HEK293 (cell line): ENCODE measurements at regions not wholly inside any gene's neighbourhood (a gene's known extent, or its start where the extent isn't known, plus 50 kb on each side); places are given as distances from the start of the nearest gene placed in this dataset.

ENCODE experiments used
- CTCF ChIA-PET: fragments of 350-600 bp; formaldehyde crosslinking; extraction: SDS; loops from one replicate; lab custom pipeline; 2021; ENCODE audit warnings: antibody characterized with exemption; lab: Yijun Ruan, JAX
- POLR2A ChIA-PET: fragments of 300-600 bp; formaldehyde crosslinking; extraction: SDS; loops from one replicate; lab custom pipeline; 2020; ENCODE audit warnings: antibody characterized with exemption, inconsistent platforms; lab: Yijun Ruan, JAX
- H3K27ac ChIP-seq: fragments of 200-500 bp; sonication (Bioruptor generic); 2 replicates; pipeline ENCODE4 v1.5.1; 2014; ENCODE audit warnings: low read depth, low read length, control low read depth, inconsistent platforms; ENCODE audit errors: extremely low read depth
- H3K36me3 ChIP-seq, 2 experiments: fragments of 200-500 bp in 1 of 2; sonication (Bioruptor generic) in 1 of 2; 1 replicate in 1 of 2; 2 replicates in 1 of 2; pipeline ENCODE4 v1.5.1; 2014 to 2017; ENCODE audit warnings: inconsistent platforms in 2 of 2, low read length in 2 of 2; ENCODE audit not compliant: control insufficient read depth in 2 of 2, insufficient read depth in 1 of 2
- H3K4me1 ChIP-seq: fragments of 200-500 bp; sonication (Bioruptor generic); 2 replicates; pipeline ENCODE4 v1.5.1; 2014; ENCODE audit warnings: mild to moderate bottlenecking, low read length, inconsistent platforms; ENCODE audit not compliant: control insufficient read depth, insufficient read depth
- H3K4me3 ChIP-seq: 2 replicates; pipeline ENCODE4 v1.5.1; 2011; ENCODE audit warnings: low read depth, mild to moderate bottlenecking, control low read depth, low read length, moderate library complexity
- H3K9me3 ChIP-seq: fragments of 200-500 bp; sonication (Bioruptor generic); 2 replicates; pipeline ENCODE4 v1.5.1; 2014; ENCODE audit warnings: low read depth, low read length, inconsistent platforms; ENCODE audit not compliant: control insufficient read depth, insufficient read depth
- FEZF1 ChIP-seq: fragments of 450-650 bp; formaldehyde crosslinking; IDR thresholded peaks from 2 replicates; pipeline ENCODE4 v1.5.1; 2016; ENCODE audit warnings: missing biosample characterization, missing genetic modification characterization
- GLI4 ChIP-seq: fragments of 450-650 bp; formaldehyde crosslinking; IDR thresholded peaks from 2 replicates; pipeline ENCODE4 v1.5.1; 2016; ENCODE audit warnings: missing biosample characterization, missing genetic modification characterization
- KLF7 ChIP-seq: fragments of 450-650 bp; formaldehyde crosslinking; IDR thresholded peaks from 2 replicates; pipeline ENCODE4 v1.5.1; 2016; ENCODE audit warnings: missing biosample characterization, missing genetic modification characterization, borderline replicate concordance
- PRDM1 ChIP-seq: fragments of 450-650 bp; formaldehyde crosslinking; IDR thresholded peaks from 2 replicates; pipeline ENCODE4; 2016; ENCODE audit warnings: missing biosample characterization, missing genetic modification characterization
- ZNF174 ChIP-seq: fragments of 450-650 bp; formaldehyde crosslinking; IDR thresholded peaks from 2 replicates; pipeline ENCODE4 v1.5.0; 2017; ENCODE audit warnings: missing biosample characterization, mild to moderate bottlenecking, missing genetic modification characterization
- ZNF2 ChIP-seq: fragments of 450-650 bp; formaldehyde crosslinking; IDR thresholded peaks from 2 replicates; pipeline ENCODE4 v1.5.1; 2016; ENCODE audit warnings: missing biosample characterization, missing genetic modification characterization
- ZNF416 ChIP-seq: fragments of 450-650 bp; formaldehyde crosslinking; IDR thresholded peaks from 2 replicates; pipeline ENCODE4 v1.5.1; 2016; ENCODE audit warnings: missing biosample characterization, missing genetic modification characterization
- ZNF529 ChIP-seq: fragments of 450-650 bp; formaldehyde crosslinking; IDR thresholded peaks from 2 replicates; pipeline ENCODE4 v1.5.1; 2017; ENCODE audit warnings: missing genetic modification characterization, missing biosample characterization; ENCODE audit not compliant: insufficient replicate concordance
- ZNF555 ChIP-seq: fragments of 450-650 bp; formaldehyde crosslinking; conservative IDR thresholded peaks from 2 replicates; pipeline ENCODE4 v1.5.1; 2017; ENCODE audit warnings: missing biosample characterization, mild to moderate bottlenecking, missing genetic modification characterization, inconsistent platforms
- ZNF658 ChIP-seq: fragments of 450-650 bp; formaldehyde crosslinking; IDR thresholded peaks from 2 replicates; pipeline ENCODE4; 2016; ENCODE audit warnings: missing biosample characterization, missing genetic modification characterization
- ZNF664 ChIP-seq: fragments of 450-650 bp; formaldehyde crosslinking; IDR thresholded peaks from 2 replicates; pipeline ENCODE4 v1.5.1; 2016; ENCODE audit warnings: missing biosample characterization, missing genetic modification characterization
- ZNF701 ChIP-seq: fragments of 450-650 bp; formaldehyde crosslinking; IDR thresholded peaks from 2 replicates; pipeline ENCODE4 v1.5.1; 2016; ENCODE audit warnings: missing biosample characterization, missing genetic modification characterization
- ZNF777 ChIP-seq: fragments of 450-650 bp; formaldehyde crosslinking; IDR thresholded peaks from 2 replicates; pipeline ENCODE4 v1.5.1; 2017; ENCODE audit warnings: missing biosample characterization, missing genetic modification characterization, borderline replicate concordance
- ZSCAN16 ChIP-seq: fragments of 450-650 bp; formaldehyde crosslinking; IDR thresholded peaks from 2 replicates; pipeline ENCODE4 v1.5.1; 2016; ENCODE audit warnings: missing biosample characterization, missing genetic modification characterization
- TF ChIP-seq, protein P1 (sequence below): fragments of 450-650 bp; IDR thresholded peaks from 2 replicates; pipeline ENCODE4 v1.5.1; 2018; ENCODE audit warnings: missing biosample characterization, mild to moderate bottlenecking, missing genetic modification characterization
- TF ChIP-seq, protein P2 (sequence below): fragments of 450-650 bp; formaldehyde crosslinking; IDR thresholded peaks from 2 replicates; pipeline ENCODE4 v1.5.1; 2016; ENCODE audit warnings: missing biosample characterization, missing genetic modification characterization
- TF ChIP-seq, protein P3 (sequence below): fragments of 450-650 bp; formaldehyde crosslinking; IDR thresholded peaks from 2 replicates; pipeline ENCODE4 v1.5.1; 2016; ENCODE audit warnings: missing biosample characterization, missing genetic modification characterization
- TF ChIP-seq, protein P4 (sequence below): fragments of 450-650 bp; formaldehyde crosslinking; IDR thresholded peaks from 2 replicates; pipeline ENCODE4 v1.5.1; 2017; ENCODE audit warnings: missing biosample characterization, missing genetic modification characterization
- TF ChIP-seq, protein P5 (sequence below): fragments of 450-650 bp; formaldehyde crosslinking; IDR thresholded peaks from 2 replicates; pipeline ENCODE4 v1.5.1; 2016; ENCODE audit warnings: missing biosample characterization, missing genetic modification characterization
- TF ChIP-seq, protein P6 (sequence below): fragments of 450-650 bp; formaldehyde crosslinking; IDR thresholded peaks from 2 replicates; pipeline ENCODE4 v1.5.1; 2016; ENCODE audit warnings: missing biosample characterization, missing genetic modification characterization

DNA sequence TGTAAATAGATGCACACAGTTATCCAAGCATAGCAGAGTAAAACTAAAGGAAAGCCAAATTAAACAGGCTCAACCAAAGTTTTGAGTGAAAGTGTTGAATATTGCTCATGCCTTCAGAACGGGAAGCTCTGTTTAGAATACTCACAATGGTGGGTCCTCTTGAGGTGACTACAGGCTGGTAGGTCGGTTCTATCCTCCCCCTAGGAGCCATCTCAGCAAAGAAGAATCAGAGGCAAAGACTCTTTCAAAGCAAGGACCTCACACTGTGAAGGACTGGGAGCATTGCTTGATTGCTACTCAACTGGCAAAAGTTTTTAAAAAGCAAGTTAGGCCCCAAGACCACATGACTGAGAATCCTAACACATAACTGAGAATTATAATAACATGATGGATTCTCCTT is 88.4 kb upstream of the JAG1 start (continued):
- TF ChIP-seq ZNF174 (tag by site-specific recombination), result no peak

DNA sequence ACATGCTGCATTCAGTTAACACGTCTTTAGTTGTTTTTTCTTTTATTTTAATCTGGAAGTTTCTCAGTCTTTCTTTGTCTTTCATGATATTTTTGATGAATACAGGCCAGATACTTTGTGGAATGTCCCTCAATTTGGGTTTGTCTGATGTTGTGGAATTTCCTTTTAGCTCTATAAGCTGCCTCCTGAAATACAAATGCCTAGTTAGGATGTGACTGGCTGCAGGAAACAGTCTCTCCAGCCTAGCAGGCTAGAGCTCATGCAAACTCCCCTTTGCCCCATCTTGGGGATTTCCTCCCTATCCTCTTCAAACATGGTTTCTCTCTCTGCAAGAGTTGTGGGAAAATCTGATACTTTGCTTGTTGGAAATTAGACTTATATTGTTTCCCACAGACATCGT is 89.3 kb upstream of the JAG1 start:
- CTCF ChIA-PET, result no interaction called here
- Histone ChIP-seq H3K36me3 (no peaks in the 10 kb centered on the region), H3K9me3 (no peaks in the 10 kb centered on the region), H3K4me3 (no peak overlapping the region), H3K4me1 (peaks cover 5% of the 10 kb centered on the region; the same call in 1 of the 2 replicates), H3K27ac (no peak overlapping the region)
- TF ChIP-seq ZNF701 (tag by site-specific recombination), result no peak
- TF ChIP-seq, protein P1, sequence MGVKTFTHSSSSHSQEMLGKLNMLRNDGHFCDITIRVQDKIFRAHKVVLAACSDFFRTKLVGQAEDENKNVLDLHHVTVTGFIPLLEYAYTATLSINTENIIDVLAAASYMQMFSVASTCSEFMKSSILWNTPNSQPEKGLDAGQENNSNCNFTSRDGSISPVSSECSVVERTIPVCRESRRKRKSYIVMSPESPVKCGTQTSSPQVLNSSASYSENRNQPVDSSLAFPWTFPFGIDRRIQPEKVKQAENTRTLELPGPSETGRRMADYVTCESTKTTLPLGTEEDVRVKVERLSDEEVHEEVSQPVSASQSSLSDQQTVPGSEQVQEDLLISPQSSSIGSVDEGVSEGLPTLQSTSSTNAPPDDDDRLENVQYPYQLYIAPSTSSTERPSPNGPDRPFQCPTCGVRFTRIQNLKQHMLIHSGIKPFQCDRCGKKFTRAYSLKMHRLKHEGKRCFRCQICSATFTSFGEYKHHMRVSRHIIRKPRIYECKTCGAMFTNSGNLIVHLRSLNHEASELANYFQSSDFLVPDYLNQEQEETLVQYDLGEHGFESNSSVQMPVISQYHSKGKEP (tag by site-specific recombination), result no peak
- TF ChIP-seq ZNF2 (tag by site-specific recombination), result no peak
- TF ChIP-seq, protein P2, sequence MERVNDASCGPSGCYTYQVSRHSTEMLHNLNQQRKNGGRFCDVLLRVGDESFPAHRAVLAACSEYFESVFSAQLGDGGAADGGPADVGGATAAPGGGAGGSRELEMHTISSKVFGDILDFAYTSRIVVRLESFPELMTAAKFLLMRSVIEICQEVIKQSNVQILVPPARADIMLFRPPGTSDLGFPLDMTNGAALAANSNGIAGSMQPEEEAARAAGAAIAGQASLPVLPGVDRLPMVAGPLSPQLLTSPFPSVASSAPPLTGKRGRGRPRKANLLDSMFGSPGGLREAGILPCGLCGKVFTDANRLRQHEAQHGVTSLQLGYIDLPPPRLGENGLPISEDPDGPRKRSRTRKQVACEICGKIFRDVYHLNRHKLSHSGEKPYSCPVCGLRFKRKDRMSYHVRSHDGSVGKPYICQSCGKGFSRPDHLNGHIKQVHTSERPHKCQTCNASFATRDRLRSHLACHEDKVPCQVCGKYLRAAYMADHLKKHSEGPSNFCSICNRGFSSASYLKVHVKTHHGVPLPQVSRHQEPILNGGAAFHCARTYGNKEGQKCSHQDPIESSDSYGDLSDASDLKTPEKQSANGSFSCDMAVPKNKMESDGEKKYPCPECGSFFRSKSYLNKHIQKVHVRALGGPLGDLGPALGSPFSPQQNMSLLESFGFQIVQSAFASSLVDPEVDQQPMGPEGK (tag by site-specific recombination), result no peak
- no peak for TF ChIP-seq KLF7
- TF ChIP-seq ZNF664 (tag by site-specific recombination), result no peak
- no peak for TF ChIP-seq ZSCAN16 (tag by site-specific recombination)
- TF ChIP-seq, protein P3, sequence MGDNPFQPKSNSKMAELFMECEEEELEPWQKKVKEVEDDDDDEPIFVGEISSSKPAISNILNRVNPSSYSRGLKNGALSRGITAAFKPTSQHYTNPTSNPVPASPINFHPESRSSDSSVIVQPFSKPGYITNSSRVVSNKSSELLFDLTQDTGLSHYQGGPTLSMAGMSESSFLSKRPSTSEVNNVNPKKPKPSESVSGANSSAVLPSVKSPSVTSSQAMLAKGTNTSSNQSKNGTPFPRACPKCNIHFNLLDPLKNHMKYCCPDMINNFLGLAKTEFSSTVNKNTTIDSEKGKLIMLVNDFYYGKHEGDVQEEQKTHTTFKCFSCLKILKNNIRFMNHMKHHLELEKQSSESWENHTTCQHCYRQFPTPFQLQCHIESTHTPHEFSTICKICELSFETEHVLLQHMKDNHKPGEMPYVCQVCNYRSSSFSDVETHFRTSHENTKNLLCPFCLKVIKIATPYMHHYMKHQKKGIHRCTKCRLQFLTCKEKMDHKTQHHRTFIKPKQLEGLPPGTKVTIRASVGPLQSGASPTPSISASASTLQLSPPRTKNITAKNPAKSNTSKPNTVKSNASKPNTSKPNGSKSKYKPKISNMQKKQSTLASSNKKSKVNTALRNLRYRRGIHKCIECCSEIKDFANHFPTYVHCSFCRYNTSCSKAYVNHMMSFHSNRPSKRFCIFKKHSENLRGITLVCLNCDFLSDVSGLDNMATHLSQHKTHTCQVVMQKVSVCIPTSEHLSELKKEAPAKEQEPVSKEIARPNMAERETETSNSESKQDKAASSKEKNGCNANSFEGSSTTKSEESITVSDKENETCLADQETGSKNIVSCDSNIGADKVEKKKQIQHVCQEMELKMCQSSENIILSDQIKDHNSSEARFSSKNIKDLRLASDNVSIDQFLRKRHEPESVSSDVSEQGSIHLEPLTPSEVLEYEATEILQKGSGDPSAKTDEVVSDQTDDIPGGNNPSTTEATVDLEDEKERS (tag by site-specific recombination), result no peak
- POLR2A ChIA-PET, result no interaction called here

DNA sequence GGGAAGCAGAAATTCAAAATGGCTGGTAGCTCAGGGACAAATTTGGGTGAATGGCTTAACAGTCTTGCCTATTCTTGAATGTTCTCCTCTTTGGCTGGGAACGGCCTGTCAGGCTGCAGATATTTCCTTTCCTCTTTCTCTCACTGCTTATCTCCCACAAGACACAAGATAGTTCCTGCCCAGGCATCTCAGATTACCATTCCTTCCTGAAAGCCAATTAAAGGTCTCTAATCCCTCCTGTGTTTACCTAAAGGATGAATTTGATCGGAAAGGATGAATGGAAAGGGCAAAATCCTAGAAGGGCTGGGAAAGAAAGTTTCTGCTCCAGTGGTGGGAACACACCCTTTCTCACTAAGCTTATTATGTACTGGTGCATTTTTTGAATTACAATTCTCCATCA is 95.9 kb upstream of the JAG1 start:
- no peak overlapping the region; the same call in 1 of the 2 replicates for H3K27ac ChIP-seq
- H3K36me3 ChIP-seq, result no peaks in the 10 kb centered on the region
- POLR2A ChIA-PET, result interaction anchor here (1.3 kb wide), 1 partner anchor 96 kb away, joined by 5 read pairs; the partner anchor contains the start of gene JAG1
- H3K4me3 ChIP-seq, result no peak overlapping the region
- peaks cover 3% of the 10 kb centered on the region for H3K4me1 ChIP-seq
- TF ChIP-seq ZNF777 (tag by site-specific recombination) (no peak), PRDM1 (tag by site-specific recombination) (0 out of 2 replicates have a peak, but pooled peaks have one; percentile 19), ZNF555 (tag by site-specific recombination) (no peak), ZNF658 (no peak), ZNF529 (tag by site-specific recombination) (no peak), ZNF416 (tag by site-specific recombination) (no peak), FEZF1 (tag by site-specific recombination) (peak; percentile 67), GLI4 (tag by site-specific recombination) (no peak)
- TF ChIP-seq, protein P4, sequence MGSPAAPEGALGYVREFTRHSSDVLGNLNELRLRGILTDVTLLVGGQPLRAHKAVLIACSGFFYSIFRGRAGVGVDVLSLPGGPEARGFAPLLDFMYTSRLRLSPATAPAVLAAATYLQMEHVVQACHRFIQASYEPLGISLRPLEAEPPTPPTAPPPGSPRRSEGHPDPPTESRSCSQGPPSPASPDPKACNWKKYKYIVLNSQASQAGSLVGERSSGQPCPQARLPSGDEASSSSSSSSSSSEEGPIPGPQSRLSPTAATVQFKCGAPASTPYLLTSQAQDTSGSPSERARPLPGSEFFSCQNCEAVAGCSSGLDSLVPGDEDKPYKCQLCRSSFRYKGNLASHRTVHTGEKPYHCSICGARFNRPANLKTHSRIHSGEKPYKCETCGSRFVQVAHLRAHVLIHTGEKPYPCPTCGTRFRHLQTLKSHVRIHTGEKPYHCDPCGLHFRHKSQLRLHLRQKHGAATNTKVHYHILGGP (tag by site-specific recombination), result no peak
- TF ChIP-seq, protein P5, sequence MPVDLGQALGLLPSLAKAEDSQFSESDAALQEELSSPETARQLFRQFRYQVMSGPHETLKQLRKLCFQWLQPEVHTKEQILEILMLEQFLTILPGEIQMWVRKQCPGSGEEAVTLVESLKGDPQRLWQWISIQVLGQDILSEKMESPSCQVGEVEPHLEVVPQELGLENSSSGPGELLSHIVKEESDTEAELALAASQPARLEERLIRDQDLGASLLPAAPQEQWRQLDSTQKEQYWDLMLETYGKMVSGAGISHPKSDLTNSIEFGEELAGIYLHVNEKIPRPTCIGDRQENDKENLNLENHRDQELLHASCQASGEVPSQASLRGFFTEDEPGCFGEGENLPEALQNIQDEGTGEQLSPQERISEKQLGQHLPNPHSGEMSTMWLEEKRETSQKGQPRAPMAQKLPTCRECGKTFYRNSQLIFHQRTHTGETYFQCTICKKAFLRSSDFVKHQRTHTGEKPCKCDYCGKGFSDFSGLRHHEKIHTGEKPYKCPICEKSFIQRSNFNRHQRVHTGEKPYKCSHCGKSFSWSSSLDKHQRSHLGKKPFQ (tag by site-specific recombination), result peak; percentile 80
- TF ChIP-seq, protein P6, sequence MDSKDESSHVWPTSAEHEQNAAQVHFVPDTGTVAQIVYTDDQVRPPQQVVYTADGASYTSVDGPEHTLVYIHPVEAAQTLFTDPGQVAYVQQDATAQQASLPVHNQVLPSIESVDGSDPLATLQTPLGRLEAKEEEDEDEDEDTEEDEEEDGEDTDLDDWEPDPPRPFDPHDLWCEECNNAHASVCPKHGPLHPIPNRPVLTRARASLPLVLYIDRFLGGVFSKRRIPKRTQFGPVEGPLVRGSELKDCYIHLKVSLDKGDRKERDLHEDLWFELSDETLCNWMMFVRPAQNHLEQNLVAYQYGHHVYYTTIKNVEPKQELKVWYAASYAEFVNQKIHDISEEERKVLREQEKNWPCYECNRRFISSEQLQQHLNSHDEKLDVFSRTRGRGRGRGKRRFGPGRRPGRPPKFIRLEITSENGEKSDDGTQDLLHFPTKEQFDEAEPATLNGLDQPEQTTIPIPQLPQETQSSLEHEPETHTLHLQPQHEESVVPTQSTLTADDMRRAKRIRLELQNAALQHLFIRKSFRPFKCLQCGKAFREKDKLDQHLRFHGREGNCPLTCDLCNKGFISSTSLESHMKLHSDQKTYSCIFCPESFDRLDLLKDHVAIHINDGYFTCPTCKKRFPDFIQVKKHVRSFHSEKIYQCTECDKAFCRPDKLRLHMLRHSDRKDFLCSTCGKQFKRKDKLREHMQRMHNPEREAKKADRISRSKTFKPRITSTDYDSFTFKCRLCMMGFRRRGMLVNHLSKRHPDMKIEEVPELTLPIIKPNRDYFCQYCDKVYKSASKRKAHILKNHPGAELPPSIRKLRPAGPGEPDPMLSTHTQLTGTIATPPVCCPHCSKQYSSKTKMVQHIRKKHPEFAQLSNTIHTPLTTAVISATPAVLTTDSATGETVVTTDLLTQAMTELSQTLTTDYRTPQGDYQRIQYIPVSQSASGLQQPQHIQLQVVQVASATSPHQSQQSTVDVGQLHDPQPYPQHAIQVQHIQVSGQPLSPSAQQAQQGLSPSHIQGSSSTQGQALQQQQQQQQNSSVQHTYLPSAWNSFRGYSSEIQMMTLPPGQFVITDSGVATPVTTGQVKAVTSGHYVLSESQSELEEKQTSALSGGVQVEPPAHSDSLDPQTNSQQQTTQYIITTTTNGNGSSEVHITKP (tag by site-specific recombination), result 0 out of 2 replicates have a peak, but pooled peaks have one; percentile 25
- CTCF ChIA-PET, result interaction anchor here (0.6 to 1.3 kb wide), 4 partner anchors 18 to 435 kb away, joined by 3 to 5 read pairs (median 3); no protein-coding TSS in a partner anchor
- H3K9me3 ChIP-seq, result no peaks in the 10 kb centered on the region
